HCT116 (cell line): ENCODE measurements at regions not wholly inside any gene's neighbourhood (a gene's known extent, or its start where the extent isn't known, plus 50 kb on each side); places are given as distances from the start of the nearest gene placed in this dataset.

ENCODE experiments used
- CTCF ChIP-seq, 3 experiments: fragments of 200-600 bp in 1 of 3; sonication (generic) in 1 of 3; IDR thresholded peaks in 2 of 3; conservative IDR thresholded peaks in 1 of 3; 2 replicates each; pipeline ENCODE4 v1.5.1; 2012 to 2017; ENCODE audit warnings: low read depth in 2 of 3, low read length in 2 of 3, antibody characterized with exemption in 1 of 3, borderline replicate concordance in 1 of 3, control low read depth in 1 of 3, mild to moderate bottlenecking in 1 of 3, mixed read lengths in 1 of 3, mixed run types in 1 of 3, moderate library complexity in 1 of 3; ENCODE audit not compliant: insufficient read depth in 1 of 3
- EZH2 ChIP-seq: fragments of 200-600 bp; sonication (generic); IDR thresholded peaks from 2 replicates; pipeline ENCODE4 v1.6.1; 2017; ENCODE audit warnings: antibody characterized with exemption, mixed run types
- JUND ChIP-seq: IDR thresholded peaks from 2 replicates; pipeline ENCODE4 v1.6.1; 2012
- POLR2A ChIP-seq: IDR thresholded peaks from 2 replicates; pipeline ENCODE4 v1.7.0; 2011; ENCODE audit warnings: borderline replicate concordance; ENCODE audit not compliant: insufficient read depth, insufficient read length; ENCODE audit errors: extremely low read depth
- POLR2AphosphoS5 ChIP-seq: IDR thresholded peaks from 2 replicates; pipeline ENCODE4 v1.6.1; 2011; ENCODE audit warnings: mild to moderate bottlenecking, low read depth, low read length, moderate library complexity
- RAD21 ChIP-seq: IDR thresholded peaks from 2 replicates; pipeline ENCODE4 v1.6.1; 2012; ENCODE audit warnings: low read depth, mild to moderate bottlenecking
- REST ChIP-seq: IDR thresholded peaks from 2 replicates; pipeline ENCODE4 v1.6.1; 2012; ENCODE audit warnings: low read depth
- SRF ChIP-seq: IDR thresholded peaks from 2 replicates; pipeline ENCODE4 v1.6.1; 2012; ENCODE audit warnings: low read depth
- ZNF274 ChIP-seq: fragments of 200-500 bp; sonication (Bioruptor generic); IDR thresholded peaks from 2 replicates; pipeline ENCODE4 v1.6.1; 2014; ENCODE audit warnings: mild to moderate bottlenecking, low read depth, low read length, inconsistent platforms

- TF ChIP-seq CTCF (IDR thresholded peaks at IDR 0.05 in 2 of 3, conservative IDR thresholded peaks at IDR 0.05 in 1 of 3; ENCODE audit: borderline replicate concordance in 1 of 3, insufficient read depth in 1 of 3, low read depth in 2 of 3, low read length in 2 of 3) (no peak), POLR2A (no peak), SRF (no peak), POLR2AphosphoS5 (no peak), JUND (no peak), EZH2 (no peak), REST (no peak), ZNF274 (no peak), RAD21 (no peak)
Observed at GRCh38 chr14:71524320-71524982, 407.8 kb upstream of the RGS6 start.
